Panc1 (cell line): ENCODE measurements at regions not wholly inside any gene's neighbourhood (a gene's known extent, or its start where the extent isn't known, plus 50 kb on each side); places are given as distances from the start of the nearest gene placed in this dataset.

Experiments used
- CTCF ChIP-seq: fragments of 450-650 bp; IDR thresholded peaks from 2 replicates; pipeline ENCODE4 v1.5.1; 2017; ENCODE audit warnings: mild to moderate bottlenecking
- POLR2AphosphoS5 ChIP-seq: IDR thresholded peaks from 2 replicates; pipeline ENCODE4 v1.6.1; 2012; ENCODE audit warnings: mild to moderate bottlenecking, low read depth, low read length, moderate library complexity
- SIN3A ChIP-seq: IDR thresholded peaks from 2 replicates; pipeline ENCODE4 v1.6.1; 2012; ENCODE audit warnings: low read depth, mild to moderate bottlenecking, low read length, moderate library complexity, borderline replicate concordance; ENCODE audit not compliant: insufficient read depth
- TCF7L2 ChIP-seq: IDR thresholded peaks from 2 replicates; pipeline ENCODE4 v1.6.1; 2011; ENCODE audit warnings: mild to moderate bottlenecking, low read depth, low read length, inconsistent platforms
- TF ChIP-seq, protein P1 (sequence below), 2 experiments: IDR thresholded peaks; 2 replicates each; pipeline ENCODE4 v1.6.1; 2011 to 2012; ENCODE audit warnings: low read depth in 2 of 2, control low read depth in 1 of 2, low read length in 1 of 2, mild to moderate bottlenecking in 1 of 2, moderate library complexity in 1 of 2; ENCODE audit not compliant: insufficient read depth in 1 of 2

GRCh38 chr4:38266616-38267015, 306.4 kb downstream of the PTTG2 start:
- TF ChIP-seq CTCF (no peak), POLR2AphosphoS5 (no peak), TCF7L2 (no peak), SIN3A (no peak)
- TF ChIP-seq, protein P1, sequence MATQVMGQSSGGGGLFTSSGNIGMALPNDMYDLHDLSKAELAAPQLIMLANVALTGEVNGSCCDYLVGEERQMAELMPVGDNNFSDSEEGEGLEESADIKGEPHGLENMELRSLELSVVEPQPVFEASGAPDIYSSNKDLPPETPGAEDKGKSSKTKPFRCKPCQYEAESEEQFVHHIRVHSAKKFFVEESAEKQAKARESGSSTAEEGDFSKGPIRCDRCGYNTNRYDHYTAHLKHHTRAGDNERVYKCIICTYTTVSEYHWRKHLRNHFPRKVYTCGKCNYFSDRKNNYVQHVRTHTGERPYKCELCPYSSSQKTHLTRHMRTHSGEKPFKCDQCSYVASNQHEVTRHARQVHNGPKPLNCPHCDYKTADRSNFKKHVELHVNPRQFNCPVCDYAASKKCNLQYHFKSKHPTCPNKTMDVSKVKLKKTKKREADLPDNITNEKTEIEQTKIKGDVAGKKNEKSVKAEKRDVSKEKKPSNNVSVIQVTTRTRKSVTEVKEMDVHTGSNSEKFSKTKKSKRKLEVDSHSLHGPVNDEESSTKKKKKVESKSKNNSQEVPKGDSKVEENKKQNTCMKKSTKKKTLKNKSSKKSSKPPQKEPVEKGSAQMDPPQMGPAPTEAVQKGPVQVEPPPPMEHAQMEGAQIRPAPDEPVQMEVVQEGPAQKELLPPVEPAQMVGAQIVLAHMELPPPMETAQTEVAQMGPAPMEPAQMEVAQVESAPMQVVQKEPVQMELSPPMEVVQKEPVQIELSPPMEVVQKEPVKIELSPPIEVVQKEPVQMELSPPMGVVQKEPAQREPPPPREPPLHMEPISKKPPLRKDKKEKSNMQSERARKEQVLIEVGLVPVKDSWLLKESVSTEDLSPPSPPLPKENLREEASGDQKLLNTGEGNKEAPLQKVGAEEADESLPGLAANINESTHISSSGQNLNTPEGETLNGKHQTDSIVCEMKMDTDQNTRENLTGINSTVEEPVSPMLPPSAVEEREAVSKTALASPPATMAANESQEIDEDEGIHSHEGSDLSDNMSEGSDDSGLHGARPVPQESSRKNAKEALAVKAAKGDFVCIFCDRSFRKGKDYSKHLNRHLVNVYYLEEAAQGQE (IDR thresholded peaks at IDR 0.05; ENCODE audit: insufficient read depth in 1 of 2, low read depth in 2 of 2, low read length in 1 of 2) = no peak
